ENCODE measurements at regions not wholly inside any gene's neighbourhood (a gene's known extent, or its start where the extent isn't known, plus 50 kb on each side); places are given as distances from the start of the nearest gene placed in this dataset.

GRCh38 chr5:51961154-51961562 is 577.9 kb downstream of the ISL1 start:
- TF ChIP-seq CTCF (IDR thresholded peaks at IDR 0.05; ENCODE audit: insufficient read depth, low read depth, low read length) (no peak), EZH2 (IDR thresholded peaks at IDR 0.05; ENCODE audit: insufficient read depth, low read length) (no peak)

All from astrocyte (in vitro differentiated cells and primary cell).